Astrocyte (in vitro differentiated cells and primary cell): ENCODE measurements at regions not wholly inside any gene's neighbourhood (a gene's known extent, or its start where the extent isn't known, plus 50 kb on each side); places are given as distances from the start of the nearest gene placed in this dataset.

Experiments used
- CTCF ChIP-seq: IDR thresholded peaks from 2 replicates; pipeline ENCODE4 v1.5.1; 2011; ENCODE audit warnings: low read depth, mild to moderate bottlenecking, inconsistent platforms, low read length, moderate library complexity; ENCODE audit not compliant: insufficient read depth
- EZH2 ChIP-seq: IDR thresholded peaks from 2 replicates; pipeline ENCODE4 v1.6.1; 2012; ENCODE audit warnings: mild to moderate bottlenecking, low read length, inconsistent platforms; ENCODE audit not compliant: insufficient read depth

GRCh38 chrX:40171513-40172400 is 74.0 kb upstream of the BCOR start:
- TF ChIP-seq CTCF (no peak), EZH2 (no peak)
